ENCODE measurements at regions not wholly inside any gene's neighbourhood (a gene's known extent, or its start where the extent isn't known, plus 50 kb on each side); places are given as distances from the start of the nearest gene placed in this dataset.
"Not testable (repeated sequence)": the region's sequence is repeated elsewhere in the genome, so short reads cannot be mapped to it uniquely, and the experiment has no call there.

DNA sequence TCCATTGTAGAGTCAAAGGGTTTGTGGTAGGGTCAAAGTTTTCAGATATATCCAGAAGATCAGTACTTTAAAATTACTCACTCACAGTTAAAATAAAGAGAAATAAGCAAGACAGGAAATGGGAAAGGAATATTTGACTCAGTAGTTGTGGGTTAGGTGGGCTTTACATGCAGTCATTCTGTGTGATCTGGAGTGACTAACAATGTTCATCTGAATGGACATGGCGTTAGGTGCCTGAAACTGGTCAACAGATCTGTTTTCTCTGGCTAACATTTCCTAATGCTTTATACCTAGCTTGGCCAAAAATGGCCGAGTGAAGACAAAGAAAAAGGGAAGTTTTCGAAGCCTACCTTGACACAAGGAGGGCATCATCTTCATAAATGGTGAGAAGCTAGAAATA, 133.4 kb upstream of the SATB1 start:
- 0 out of 2 replicates have a peak, but pooled peaks cover 3% of the 10 kb centered on the region for H3K9me2 ChIP-seq (replicated peaks; ENCODE audit: insufficient read depth, low read length)
- H3K9ac ChIP-seq (ENCODE audit: low read length) = no peak overlapping the region
- H3K27ac ChIP-seq (ENCODE audit: low read length) = no peak overlapping the region
- no peaks in the 10 kb centered on the region for H3K79me2 ChIP-seq (ENCODE audit: low read length)
- no peaks in the 10 kb centered on the region for H4K20me1 ChIP-seq (ENCODE audit: insufficient read depth, low read depth, low read length)
- no peak overlapping the region for H3K4me3 ChIP-seq (ENCODE audit: low read length)
- H3K36me3 ChIP-seq (ENCODE audit: insufficient read depth, low read length) = no peaks in the 10 kb centered on the region
- H2AFZ ChIP-seq (ENCODE audit: low read length) = no peak overlapping the region
- DNase-seq = no peak
- H3K4me1 ChIP-seq (ENCODE audit: low read length) = no peaks in the 10 kb centered on the region
- no peak overlapping the region for H3K4me2 ChIP-seq (ENCODE audit: low read depth, low read length, poor library complexity, severe bottlenecking)
- no peaks in the 10 kb centered on the region for H3K9me3 ChIP-seq (ENCODE audit: low read length)
- H3K27me3 ChIP-seq (ENCODE audit: low read length) = no peaks in the 10 kb centered on the region

DNA sequence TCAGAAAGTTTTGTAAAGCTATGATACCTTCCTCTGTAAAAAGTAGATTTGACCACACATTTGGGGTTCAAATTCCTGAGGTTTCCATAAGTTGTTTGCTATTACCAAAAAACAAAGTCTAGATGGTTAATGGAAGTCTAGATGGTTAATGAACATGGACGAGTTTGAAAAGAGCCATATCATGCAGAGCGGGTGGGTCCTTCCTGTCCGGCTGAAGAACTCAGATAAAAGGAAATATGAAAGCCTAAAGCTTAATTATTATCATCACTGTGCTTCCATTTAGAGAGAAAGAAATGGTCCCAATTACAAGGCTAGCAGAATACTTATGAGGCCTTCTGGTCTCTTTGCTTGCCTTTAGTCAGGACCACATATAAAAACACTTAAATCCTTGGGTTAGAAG, 132.1 kb upstream of the SATB1 start:
- Histone ChIP-seq H3K9me2 (replicated peaks; ENCODE audit: insufficient read depth, low read length) (0 out of 2 replicates have a peak, but pooled peaks cover 3% of the 10 kb centered on the region), H2AFZ (ENCODE audit: low read length) (no peak overlapping the region), H3K4me2 (ENCODE audit: low read depth, low read length, poor library complexity, severe bottlenecking) (no peak overlapping the region), H3K36me3 (ENCODE audit: insufficient read depth, low read length) (no peaks in the 10 kb centered on the region), H3K27ac (ENCODE audit: low read length) (no peak overlapping the region), H3K4me1 (ENCODE audit: low read length) (no peaks in the 10 kb centered on the region), H3K9me3 (ENCODE audit: low read length) (no peaks in the 10 kb centered on the region), H3K27me3 (ENCODE audit: low read length) (no peaks in the 10 kb centered on the region), H3K9ac (ENCODE audit: low read length) (no peak overlapping the region), H4K20me1 (ENCODE audit: insufficient read depth, low read depth, low read length) (no peaks in the 10 kb centered on the region), H3K79me2 (ENCODE audit: low read length) (no peaks in the 10 kb centered on the region), H3K4me3 (ENCODE audit: low read length) (no peak overlapping the region)
- no peak for DNase-seq

DNA sequence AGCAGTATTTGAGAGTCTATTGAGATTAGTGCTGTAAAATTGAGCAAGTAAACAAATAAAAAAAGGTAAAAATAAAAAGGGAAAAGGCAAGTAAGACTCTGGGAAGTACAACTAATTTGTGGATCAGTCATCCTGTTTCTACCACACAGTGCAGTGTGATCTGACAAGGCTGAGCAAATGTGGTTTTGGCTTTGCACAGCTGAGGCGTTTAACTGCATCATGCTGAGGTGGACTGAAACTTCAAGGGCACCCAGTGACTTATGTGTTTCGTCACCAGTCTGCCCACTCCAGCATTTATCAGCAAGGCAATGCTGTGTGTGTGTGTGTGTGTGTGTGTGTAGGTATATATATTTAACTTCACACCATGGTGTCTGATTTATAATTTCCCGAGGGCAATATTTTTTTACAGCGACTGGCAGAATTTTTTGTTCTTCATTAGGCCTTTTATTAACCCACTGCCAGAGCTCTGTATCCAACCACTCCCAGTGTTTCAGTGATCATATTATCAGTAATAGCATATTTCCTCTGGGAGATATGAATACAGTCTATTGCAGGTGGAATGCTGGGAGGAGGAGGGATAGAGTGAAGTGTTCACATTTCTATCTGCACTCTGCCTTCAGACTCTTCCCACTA, 131.5 kb upstream of the SATB1 start:
- Histone ChIP-seq H2AFZ (ENCODE audit: low read length) (no peak overlapping the region), H3K36me3 (ENCODE audit: insufficient read depth, low read length) (no peaks in the 10 kb centered on the region), H3K4me3 (ENCODE audit: low read length) (no peak overlapping the region), H3K27ac (ENCODE audit: low read length) (no peak overlapping the region), H3K79me2 (ENCODE audit: low read length) (no peaks in the 10 kb centered on the region), H3K4me1 (ENCODE audit: low read length) (no peaks in the 10 kb centered on the region), H3K4me2 (ENCODE audit: low read depth, low read length, poor library complexity, severe bottlenecking) (no peak overlapping the region), H4K20me1 (ENCODE audit: insufficient read depth, low read depth, low read length) (no peaks in the 10 kb centered on the region), H3K27me3 (ENCODE audit: low read length) (no peaks in the 10 kb centered on the region), H3K9me2 (replicated peaks; ENCODE audit: insufficient read depth, low read length) (0 out of 2 replicates have a peak, but pooled peaks cover 3% of the 10 kb centered on the region), H3K9ac (ENCODE audit: low read length) (no peak overlapping the region), H3K9me3 (ENCODE audit: low read length) (no peaks in the 10 kb centered on the region)
- DNase-seq = no peak

DNA sequence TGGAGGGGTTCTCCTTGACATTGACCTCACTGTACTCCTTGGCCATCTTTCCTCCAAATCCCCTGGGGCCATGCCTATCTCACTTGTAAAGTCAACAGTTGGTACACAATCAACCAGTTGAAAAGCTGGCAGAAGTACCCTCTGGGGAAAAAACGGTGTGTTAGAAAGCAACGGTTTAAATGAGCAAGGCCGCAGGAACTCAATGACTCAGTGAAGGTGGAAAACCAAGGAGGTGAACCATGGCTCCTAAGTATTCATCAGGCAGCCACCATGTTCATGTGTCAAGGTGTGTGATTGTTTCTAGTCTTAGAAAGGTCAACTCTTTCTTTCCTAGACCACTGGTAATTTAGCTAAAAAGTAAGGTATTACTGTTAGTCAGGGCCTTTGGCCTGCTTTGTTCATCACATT, 130.9 kb upstream of the SATB1 start:
- Histone ChIP-seq H4K20me1 (ENCODE audit: insufficient read depth, low read depth, low read length) (no peaks in the 10 kb centered on the region), H3K27me3 (ENCODE audit: low read length) (no peaks in the 10 kb centered on the region), H3K9me3 (ENCODE audit: low read length) (no peaks in the 10 kb centered on the region), H3K9ac (ENCODE audit: low read length) (no peak overlapping the region), H3K4me2 (ENCODE audit: low read depth, low read length, poor library complexity, severe bottlenecking) (no peak overlapping the region), H3K36me3 (ENCODE audit: insufficient read depth, low read length) (no peaks in the 10 kb centered on the region), H3K4me3 (ENCODE audit: low read length) (no peak overlapping the region), H3K9me2 (replicated peaks; ENCODE audit: insufficient read depth, low read length) (0 out of 2 replicates have a peak, but pooled peaks cover 3% of the 10 kb centered on the region), H3K27ac (ENCODE audit: low read length) (no peak overlapping the region), H3K79me2 (ENCODE audit: low read length) (no peaks in the 10 kb centered on the region), H3K4me1 (ENCODE audit: low read length) (no peaks in the 10 kb centered on the region), H2AFZ (ENCODE audit: low read length) (no peak overlapping the region)
- DNase-seq = no peak

DNA sequence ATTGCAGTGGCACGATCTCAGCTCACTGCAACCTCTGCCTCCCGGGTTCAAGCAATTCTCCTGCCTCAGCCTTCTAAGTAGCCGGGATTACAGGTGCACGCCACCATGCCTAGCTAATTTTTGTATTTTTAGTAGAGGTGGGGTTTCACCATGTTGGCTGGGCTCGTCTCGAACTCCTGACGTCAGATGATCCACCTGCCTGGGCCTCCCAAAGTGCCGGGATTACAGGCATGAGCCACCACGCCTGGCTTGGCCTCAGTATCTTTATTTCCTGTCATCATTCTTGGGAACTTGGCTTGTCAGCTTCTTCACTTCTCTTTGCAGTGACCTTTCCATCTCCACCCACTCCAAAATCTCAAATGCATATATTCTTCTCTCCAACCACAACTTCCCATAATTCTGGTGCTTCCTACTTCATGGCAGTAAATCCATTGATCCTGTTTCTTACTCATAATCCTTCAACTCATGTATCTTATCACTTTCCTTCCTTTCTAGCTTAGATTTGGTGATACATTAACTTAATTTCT, 127.5 kb upstream of the SATB1 start:
- H3K9me3 ChIP-seq (ENCODE audit: low read length); H3K4me2 ChIP-seq (ENCODE audit: low read depth, low read length, poor library complexity, severe bottlenecking); H3K27ac ChIP-seq (ENCODE audit: low read length); H3K9me2 ChIP-seq (replicated peaks; ENCODE audit: insufficient read depth, low read length); DNase-seq; H4K20me1 ChIP-seq (ENCODE audit: insufficient read depth, low read depth, low read length); H3K36me3 ChIP-seq (ENCODE audit: insufficient read depth, low read length); H2AFZ ChIP-seq (ENCODE audit: low read length); H3K4me1 ChIP-seq (ENCODE audit: low read length); H3K4me3 ChIP-seq (ENCODE audit: low read length); H3K79me2 ChIP-seq (ENCODE audit: low read length); H3K9ac ChIP-seq (ENCODE audit: low read length); H3K27me3 ChIP-seq (ENCODE audit: low read length): not testable (repeated sequence)

DNA sequence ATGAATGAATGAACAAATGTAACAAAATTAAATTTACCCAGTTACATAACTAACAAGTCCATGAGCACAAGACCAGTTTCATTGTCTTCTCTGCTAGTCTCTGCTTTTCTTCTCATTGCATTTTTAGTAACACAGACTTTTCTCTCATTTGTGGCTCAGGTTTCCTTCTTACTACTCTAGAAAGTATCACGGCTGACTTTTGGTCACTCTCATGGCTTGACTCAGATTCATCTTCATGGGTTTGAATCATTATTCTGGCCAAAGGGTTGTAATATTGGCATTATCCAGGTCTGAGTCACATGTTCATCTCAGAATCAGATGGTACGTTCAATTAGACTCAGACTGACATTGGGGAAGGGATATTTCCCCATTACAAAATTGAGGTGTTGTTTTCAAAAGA, 121.5 kb upstream of the SATB1 start:
- no peaks in the 10 kb centered on the region for H3K9me2 ChIP-seq (replicated peaks; ENCODE audit: insufficient read depth, low read length)
- no peaks in the 10 kb centered on the region for H3K9me3 ChIP-seq (ENCODE audit: low read length)
- no peak overlapping the region for H3K9ac ChIP-seq (ENCODE audit: low read length)
- DNase-seq = no peak
- H3K27ac ChIP-seq (ENCODE audit: low read length) = no peak overlapping the region
- H2AFZ ChIP-seq (ENCODE audit: low read length) = no peak overlapping the region
- H3K4me2 ChIP-seq (ENCODE audit: low read depth, low read length, poor library complexity, severe bottlenecking) = no peak overlapping the region
- H3K4me3 ChIP-seq (ENCODE audit: low read length) = no peak overlapping the region
- no peaks in the 10 kb centered on the region for H3K79me2 ChIP-seq (ENCODE audit: low read length)
- H4K20me1 ChIP-seq (ENCODE audit: insufficient read depth, low read depth, low read length) = no peaks in the 10 kb centered on the region
- no peaks in the 10 kb centered on the region for H3K4me1 ChIP-seq (ENCODE audit: low read length)
- no peaks in the 10 kb centered on the region for H3K27me3 ChIP-seq (ENCODE audit: low read length)
- H3K36me3 ChIP-seq (ENCODE audit: insufficient read depth, low read length) = no peaks in the 10 kb centered on the region

DNA sequence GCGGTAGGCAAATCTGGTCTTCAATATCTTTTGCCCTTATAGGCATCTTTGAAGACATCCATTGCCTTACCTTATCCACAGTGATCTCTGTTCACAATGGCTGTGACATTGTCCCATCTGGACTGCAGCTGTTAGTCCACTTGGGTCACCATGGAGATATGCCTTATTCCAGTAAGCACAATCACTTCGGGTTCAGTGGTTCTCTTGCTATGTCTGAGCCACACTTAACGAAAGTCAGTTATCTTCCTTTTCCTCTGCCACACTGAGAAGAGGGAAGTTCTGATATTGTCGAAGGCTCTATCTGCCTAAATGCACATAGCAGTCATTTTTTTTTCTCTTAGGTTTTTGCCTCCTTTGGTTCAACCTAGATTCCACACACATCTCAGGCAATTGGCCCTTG, 119.0 kb upstream of the SATB1 start:
- Histone ChIP-seq H3K27ac (ENCODE audit: low read length) (no peak overlapping the region), H3K9ac (ENCODE audit: low read length) (no peak overlapping the region), H3K27me3 (ENCODE audit: low read length) (no peaks in the 10 kb centered on the region), H3K9me3 (ENCODE audit: low read length) (no peaks in the 10 kb centered on the region), H3K4me2 (ENCODE audit: low read depth, low read length, poor library complexity, severe bottlenecking) (no peak overlapping the region), H3K36me3 (ENCODE audit: insufficient read depth, low read length) (no peaks in the 10 kb centered on the region), H3K9me2 (replicated peaks; ENCODE audit: insufficient read depth, low read length) (no peaks in the 10 kb centered on the region), H2AFZ (ENCODE audit: low read length) (no peak overlapping the region), H3K4me3 (ENCODE audit: low read length) (no peak overlapping the region), H3K79me2 (ENCODE audit: low read length) (no peaks in the 10 kb centered on the region), H3K4me1 (ENCODE audit: low read length) (no peaks in the 10 kb centered on the region), H4K20me1 (ENCODE audit: insufficient read depth, low read depth, low read length) (no peaks in the 10 kb centered on the region)
- DNase-seq = no peak

DNA sequence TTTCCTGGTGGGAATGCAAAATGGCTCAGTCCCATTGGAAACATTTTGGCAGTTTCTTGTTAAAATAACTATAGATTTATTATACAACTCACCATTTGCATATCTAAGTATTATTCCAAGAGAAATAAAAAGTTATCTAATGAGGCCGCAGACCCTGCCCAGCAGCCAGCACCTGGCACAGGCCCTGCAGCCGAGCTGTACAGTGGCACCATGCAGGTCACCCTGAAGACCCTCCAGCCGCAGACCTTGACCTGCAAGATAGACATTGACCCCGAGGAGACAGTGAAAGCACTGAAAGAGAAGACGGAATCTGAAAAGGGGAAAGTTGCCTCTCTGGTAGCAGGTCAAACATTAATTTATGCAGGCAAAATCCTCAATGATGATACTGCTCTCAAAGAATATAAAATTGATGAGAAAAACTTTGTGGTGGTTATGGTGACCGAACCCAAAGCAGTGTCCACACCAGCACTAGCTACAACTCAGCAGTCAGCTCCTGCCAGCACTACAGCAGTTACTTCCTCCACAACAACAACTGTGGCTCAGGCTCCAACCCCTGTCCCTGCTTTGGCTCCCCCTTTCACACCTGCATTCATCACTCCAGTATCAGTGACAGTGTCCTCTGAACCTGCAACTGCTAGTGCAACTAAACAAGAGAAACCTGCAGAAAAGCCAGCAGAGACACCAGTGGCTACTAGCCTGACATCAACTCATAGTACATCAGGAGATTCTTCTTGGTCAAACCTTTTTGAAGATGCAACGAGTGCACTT, 113.5 kb upstream of the SATB1 start:
- H3K9me2 ChIP-seq (replicated peaks; ENCODE audit: insufficient read depth, low read length) = no peaks in the 10 kb centered on the region
- H3K36me3 ChIP-seq (ENCODE audit: insufficient read depth, low read length) = no peaks in the 10 kb centered on the region
- H3K4me2 ChIP-seq (ENCODE audit: low read depth, low read length, poor library complexity, severe bottlenecking) = no peak overlapping the region
- H3K4me1 ChIP-seq (ENCODE audit: low read length) = no peaks in the 10 kb centered on the region
- no peaks in the 10 kb centered on the region for H3K9me3 ChIP-seq (ENCODE audit: low read length)
- H3K9ac ChIP-seq (ENCODE audit: low read length) = no peak overlapping the region
- H3K4me3 ChIP-seq (ENCODE audit: low read length) = no peak overlapping the region
- no peak overlapping the region for H3K27ac ChIP-seq (ENCODE audit: low read length)
- H3K27me3 ChIP-seq (ENCODE audit: low read length) = no peaks in the 10 kb centered on the region
- no peak overlapping the region for H2AFZ ChIP-seq (ENCODE audit: low read length)
- DNase-seq = no peak
- no peaks in the 10 kb centered on the region for H3K79me2 ChIP-seq (ENCODE audit: low read length)
- H4K20me1 ChIP-seq (ENCODE audit: insufficient read depth, low read depth, low read length) = no peaks in the 10 kb centered on the region

All from Karpas-422 (cell line).